OCI-LY7 (cell line): ENCODE measurements at regions not wholly inside any gene's neighbourhood (a gene's known extent, or its start where the extent isn't known, plus 50 kb on each side); places are given as distances from the start of the nearest gene placed in this dataset.

Source experiments
- CTCF ChIP-seq: fragments of 200-600 bp; sonication (generic); conservative IDR thresholded peaks from 2 replicates; pipeline ENCODE4 v1.5.1; 2014; ENCODE audit warnings: mild to moderate bottlenecking, antibody characterized with exemption, low read length, moderate library complexity, mixed read lengths
- EZH2phosphoT487 ChIP-seq: fragments of 200-600 bp; sonication (generic); IDR thresholded peaks from 2 replicates; pipeline ENCODE4 v1.6.1; 2018; ENCODE audit warnings: low read depth, borderline replicate concordance, mild to moderate bottlenecking, mixed run types, antibody characterized with exemption, low read length, moderate library complexity, mixed read lengths

GRCh38 chr21:24183077-24183476 is 1424.2 kb downstream of the MRPL39 start:
- TF ChIP-seq CTCF, result no peak
- TF ChIP-seq EZH2phosphoT487, result no peak
